ENCODE measurements at regions not wholly inside any gene's neighbourhood (a gene's known extent, or its start where the extent isn't known, plus 50 kb on each side); places are given as distances from the start of the nearest gene placed in this dataset.

DNA sequence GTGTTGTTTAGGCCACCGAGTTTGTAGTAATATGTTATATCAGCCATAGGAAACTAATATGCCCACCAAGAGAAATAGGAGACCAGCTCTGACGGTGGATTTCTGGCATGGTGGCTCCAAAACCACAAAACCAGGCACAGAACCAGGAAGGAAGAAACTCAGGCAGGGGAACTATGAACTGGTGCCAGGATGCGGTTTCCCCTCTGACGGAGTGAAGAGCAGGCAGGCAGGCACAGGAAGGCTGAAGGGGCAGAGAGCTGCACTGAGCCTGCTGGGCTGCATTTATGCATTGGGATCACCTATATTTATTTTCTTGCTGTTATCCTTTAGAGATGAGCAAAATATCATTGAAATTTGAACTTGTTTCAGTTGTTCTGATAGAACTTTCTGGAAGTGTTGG lies 479.4 kb downstream of the VRK1 start (continued):
- TF ChIP-seq, protein P1, sequence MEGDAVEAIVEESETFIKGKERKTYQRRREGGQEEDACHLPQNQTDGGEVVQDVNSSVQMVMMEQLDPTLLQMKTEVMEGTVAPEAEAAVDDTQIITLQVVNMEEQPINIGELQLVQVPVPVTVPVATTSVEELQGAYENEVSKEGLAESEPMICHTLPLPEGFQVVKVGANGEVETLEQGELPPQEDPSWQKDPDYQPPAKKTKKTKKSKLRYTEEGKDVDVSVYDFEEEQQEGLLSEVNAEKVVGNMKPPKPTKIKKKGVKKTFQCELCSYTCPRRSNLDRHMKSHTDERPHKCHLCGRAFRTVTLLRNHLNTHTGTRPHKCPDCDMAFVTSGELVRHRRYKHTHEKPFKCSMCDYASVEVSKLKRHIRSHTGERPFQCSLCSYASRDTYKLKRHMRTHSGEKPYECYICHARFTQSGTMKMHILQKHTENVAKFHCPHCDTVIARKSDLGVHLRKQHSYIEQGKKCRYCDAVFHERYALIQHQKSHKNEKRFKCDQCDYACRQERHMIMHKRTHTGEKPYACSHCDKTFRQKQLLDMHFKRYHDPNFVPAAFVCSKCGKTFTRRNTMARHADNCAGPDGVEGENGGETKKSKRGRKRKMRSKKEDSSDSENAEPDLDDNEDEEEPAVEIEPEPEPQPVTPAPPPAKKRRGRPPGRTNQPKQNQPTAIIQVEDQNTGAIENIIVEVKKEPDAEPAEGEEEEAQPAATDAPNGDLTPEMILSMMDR (IDR thresholded peaks at IDR 0.05) = no peak
- TF ChIP-seq SMC3 (IDR thresholded peaks at IDR 0.05; ENCODE audit: low read depth, low read length) = no peak
- no peak for TF ChIP-seq JUND (IDR thresholded peaks at IDR 0.05)
- TF ChIP-seq TAF1 (IDR thresholded peaks at IDR 0.05; ENCODE audit: borderline replicate concordance, low read depth, low read length) = no peak
- TF ChIP-seq, protein P2, sequence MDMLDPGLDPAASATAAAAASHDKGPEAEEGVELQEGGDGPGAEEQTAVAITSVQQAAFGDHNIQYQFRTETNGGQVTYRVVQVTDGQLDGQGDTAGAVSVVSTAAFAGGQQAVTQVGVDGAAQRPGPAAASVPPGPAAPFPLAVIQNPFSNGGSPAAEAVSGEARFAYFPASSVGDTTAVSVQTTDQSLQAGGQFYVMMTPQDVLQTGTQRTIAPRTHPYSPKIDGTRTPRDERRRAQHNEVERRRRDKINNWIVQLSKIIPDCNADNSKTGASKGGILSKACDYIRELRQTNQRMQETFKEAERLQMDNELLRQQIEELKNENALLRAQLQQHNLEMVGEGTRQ (IDR thresholded peaks at IDR 0.05; ENCODE audit: borderline replicate concordance, low read depth, low read length) = no peak

DNA sequence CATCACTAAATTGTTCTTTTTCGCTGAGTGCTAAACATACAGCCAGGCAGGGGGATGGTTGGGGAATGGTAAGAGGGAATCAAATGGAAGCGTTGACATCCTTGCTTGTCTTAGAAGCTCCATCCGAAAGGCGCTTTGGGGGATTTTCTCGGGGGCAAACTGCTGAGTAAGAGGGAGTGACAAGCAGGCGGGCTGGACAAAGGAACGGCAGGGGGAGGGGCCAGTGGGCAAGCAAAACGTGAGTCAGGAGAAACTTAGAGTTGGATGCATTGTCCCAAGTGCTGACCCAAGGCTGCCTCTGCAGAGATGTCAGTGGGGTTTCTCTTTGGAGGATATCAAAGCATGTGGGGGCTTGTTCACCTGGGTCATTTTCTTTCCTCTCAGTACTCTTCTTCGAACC lies 480.5 kb downstream of the VRK1 start:
- WGBS (ENCODE audit: low lambda C conversion rate) = 3% methylated on average over 9 of the region's 9 CpGs
- no peak overlapping the region for H2AFZ ChIP-seq (ENCODE audit: low read depth)
- no peaks in the 10 kb centered on the region for H3K79me2 ChIP-seq (ENCODE audit: insufficient read depth)
- no peaks in the 10 kb centered on the region for H3K9me2 ChIP-seq
- no peaks in the 10 kb centered on the region for H3K36me3 ChIP-seq (replicated peaks in 1 of 2; ENCODE audit: control insufficient read depth in 1 of 2, insufficient read depth in 2 of 2, low read length in 1 of 2)
- H3K27ac ChIP-seq (ENCODE audit: low read depth in 2 of 2, low read length in 1 of 2) = no peak overlapping the region
- no peak overlapping the region for H3K4me3 ChIP-seq (ENCODE audit: low read depth in 2 of 2, low read length in 1 of 2)
- ChIA-PET POLR2A (no interaction called here), CTCF (no interaction called here)
- no peak for DNase-seq
- H3K9me3 ChIP-seq = no peaks in the 10 kb centered on the region
- no peaks in the 10 kb centered on the region for H3K4me1 ChIP-seq (ENCODE audit: control insufficient read depth in 1 of 2, insufficient read depth in 2 of 2, low read depth in 1 of 2, low read length in 1 of 2)
- no peaks in the 10 kb centered on the region for H3F3A ChIP-seq (replicated peaks; ENCODE audit: insufficient read depth)
- no peak overlapping the region for H3K9ac ChIP-seq
- no peak for TF ChIP-seq SMC3 (IDR thresholded peaks at IDR 0.05; ENCODE audit: low read depth, low read length)
- no peak for TF ChIP-seq GABPA (IDR thresholded peaks at IDR 0.05; ENCODE audit: low read depth)
- TF ChIP-seq, protein P1 (IDR thresholded peaks at IDR 0.05) = no peak
- H3K27me3 ChIP-seq (ENCODE audit: insufficient read depth) = no peaks in the 10 kb centered on the region
- peak overlapping the region; percentile 37; the same call in 1 of the 2 replicates for H3K4me2 ChIP-seq
- no peaks in the 10 kb centered on the region for H4K20me1 ChIP-seq (ENCODE audit: insufficient read depth)

DNA sequence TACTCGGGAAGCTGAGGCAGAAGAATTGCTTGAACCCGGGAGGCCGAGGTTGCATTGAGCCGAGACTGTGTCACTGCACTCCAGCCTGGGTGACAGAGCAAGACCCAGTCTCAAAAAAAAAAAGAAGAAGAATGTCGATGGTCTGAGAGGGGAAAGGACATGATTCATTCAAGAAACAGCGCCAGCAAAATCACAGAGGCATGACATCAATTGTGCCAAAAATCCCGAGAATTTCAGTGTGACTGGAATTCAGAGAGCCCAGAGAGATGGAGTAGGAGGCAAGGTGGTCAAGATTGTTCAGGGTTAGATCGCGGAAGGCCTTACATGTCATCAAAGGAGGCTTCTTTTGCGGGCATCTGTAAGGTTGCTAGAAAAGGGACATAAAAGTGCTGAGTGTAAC lies 483.3 kb downstream of the VRK1 start:
- Histone ChIP-seq H3K9me3 (no peaks in the 10 kb centered on the region), H4K20me1 (ENCODE audit: insufficient read depth) (no peaks in the 10 kb centered on the region), H2AFZ (ENCODE audit: low read depth) (no peak overlapping the region), H3F3A (replicated peaks; ENCODE audit: insufficient read depth) (no peaks in the 10 kb centered on the region), H3K27ac (ENCODE audit: low read depth in 2 of 2, low read length in 1 of 2) (no peak overlapping the region), H3K4me2 (no peak overlapping the region), H3K4me3 (ENCODE audit: low read depth in 2 of 2, low read length in 1 of 2) (no peak overlapping the region), H3K36me3 (replicated peaks in 1 of 2; ENCODE audit: control insufficient read depth in 1 of 2, insufficient read depth in 2 of 2, low read length in 1 of 2) (no peaks in the 10 kb centered on the region), H3K9me2 (no peaks in the 10 kb centered on the region), H3K9ac (no peak overlapping the region), H3K79me2 (ENCODE audit: insufficient read depth) (no peaks in the 10 kb centered on the region), H3K4me1 (ENCODE audit: control insufficient read depth in 1 of 2, insufficient read depth in 2 of 2, low read depth in 1 of 2, low read length in 1 of 2) (no peaks in the 10 kb centered on the region), H3K27me3 (ENCODE audit: insufficient read depth) (no peaks in the 10 kb centered on the region)
- WGBS (ENCODE audit: low lambda C conversion rate) = 18% methylated on average over 10 of the region's 10 CpGs
- CTCF ChIA-PET = no interaction called here
- POLR2A ChIA-PET = no interaction called here
- no peak for DNase-seq
- TF ChIP-seq, protein P3, sequence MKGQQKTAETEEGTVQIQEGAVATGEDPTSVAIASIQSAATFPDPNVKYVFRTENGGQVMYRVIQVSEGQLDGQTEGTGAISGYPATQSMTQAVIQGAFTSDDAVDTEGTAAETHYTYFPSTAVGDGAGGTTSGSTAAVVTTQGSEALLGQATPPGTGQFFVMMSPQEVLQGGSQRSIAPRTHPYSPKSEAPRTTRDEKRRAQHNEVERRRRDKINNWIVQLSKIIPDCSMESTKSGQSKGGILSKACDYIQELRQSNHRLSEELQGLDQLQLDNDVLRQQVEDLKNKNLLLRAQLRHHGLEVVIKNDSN (IDR thresholded peaks at IDR 0.05; ENCODE audit: borderline replicate concordance, low read depth) = no peak
- TF ChIP-seq RFX5 (IDR thresholded peaks at IDR 0.05; ENCODE audit: low read length) (no peak), FOXJ3 (CRISPR knock-in tag; IDR thresholded peaks at IDR 0.05) (no peak), NRF1 (IDR thresholded peaks at IDR 0.05; ENCODE audit: low read depth, low read length) (no peak), SMC3 (IDR thresholded peaks at IDR 0.05; ENCODE audit: low read depth, low read length) (no peak)
- TF ChIP-seq, protein P4, sequence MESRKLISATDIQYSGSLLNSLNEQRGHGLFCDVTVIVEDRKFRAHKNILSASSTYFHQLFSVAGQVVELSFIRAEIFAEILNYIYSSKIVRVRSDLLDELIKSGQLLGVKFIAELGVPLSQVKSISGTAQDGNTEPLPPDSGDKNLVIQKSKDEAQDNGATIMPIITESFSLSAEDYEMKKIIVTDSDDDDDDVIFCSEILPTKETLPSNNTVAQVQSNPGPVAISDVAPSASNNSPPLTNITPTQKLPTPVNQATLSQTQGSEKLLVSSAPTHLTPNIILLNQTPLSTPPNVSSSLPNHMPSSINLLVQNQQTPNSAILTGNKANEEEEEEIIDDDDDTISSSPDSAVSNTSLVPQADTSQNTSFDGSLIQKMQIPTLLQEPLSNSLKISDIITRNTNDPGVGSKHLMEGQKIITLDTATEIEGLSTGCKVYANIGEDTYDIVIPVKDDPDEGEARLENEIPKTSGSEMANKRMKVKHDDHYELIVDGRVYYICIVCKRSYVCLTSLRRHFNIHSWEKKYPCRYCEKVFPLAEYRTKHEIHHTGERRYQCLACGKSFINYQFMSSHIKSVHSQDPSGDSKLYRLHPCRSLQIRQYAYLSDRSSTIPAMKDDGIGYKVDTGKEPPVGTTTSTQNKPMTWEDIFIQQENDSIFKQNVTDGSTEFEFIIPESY (IDR thresholded peaks at IDR 0.05; ENCODE audit: borderline replicate concordance, low read depth) = no peak

Data from SK-N-SH (cell line).